HG02642 (cell line): ENCODE measurements at regions not wholly inside any gene's neighbourhood (a gene's known extent, or its start where the extent isn't known, plus 50 kb on each side); places are given as distances from the start of the nearest gene placed in this dataset.
A peak's percentile ranks its signal among the peaks of the same experiment; 100 is the strongest.

Source experiments
- ATAC-seq: cut with Tn5 transposase; IDR thresholded peaks from one replicate; pipeline ENCODE4 v1.9.1; 2021; ENCODE audit warnings: mild to moderate bottlenecking; ENCODE audit not compliant: unreplicated experiment, poor library complexity

DNA sequence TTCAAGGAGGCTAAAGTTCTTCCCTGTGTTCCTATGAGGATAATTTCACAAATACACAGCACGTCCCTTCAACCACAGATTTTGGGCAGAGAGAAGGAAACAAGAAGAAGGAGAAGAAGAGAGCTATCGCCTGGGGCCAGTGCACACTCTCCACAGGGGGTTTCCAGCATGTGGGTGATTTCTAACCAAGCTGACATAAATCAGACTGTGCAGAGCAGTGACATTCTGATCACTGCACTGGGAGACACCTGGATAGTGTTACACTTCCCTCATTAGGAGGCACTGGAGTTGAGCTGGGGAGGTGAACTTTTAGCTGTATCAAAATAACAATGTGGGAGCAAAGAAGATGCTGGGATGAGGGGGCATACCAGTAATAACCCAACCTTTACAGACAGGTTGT lies 71.8 kb upstream of the CENPW start:
- peak; percentile 93 for ATAC-seq

DNA sequence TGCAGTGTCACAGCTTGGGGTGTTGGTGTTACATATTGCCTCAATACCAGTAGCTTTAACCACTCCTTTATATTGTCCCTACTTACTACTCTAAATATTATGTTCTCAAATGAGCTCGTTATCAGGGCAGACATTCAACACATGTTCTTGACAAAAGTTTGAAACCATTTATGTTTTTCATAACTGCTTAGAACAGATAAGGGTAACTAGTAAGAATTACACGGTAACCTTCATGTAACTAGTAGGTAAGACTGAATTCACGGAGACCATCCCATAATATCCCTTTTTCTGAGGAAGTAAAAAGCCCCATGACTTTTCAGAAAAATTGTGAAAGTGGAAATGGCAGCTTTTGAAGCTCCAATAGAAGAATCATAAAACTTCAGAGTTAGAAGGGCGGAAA lies 59.6 kb upstream of the CENPW start:
- ATAC-seq, result no peak

DNA sequence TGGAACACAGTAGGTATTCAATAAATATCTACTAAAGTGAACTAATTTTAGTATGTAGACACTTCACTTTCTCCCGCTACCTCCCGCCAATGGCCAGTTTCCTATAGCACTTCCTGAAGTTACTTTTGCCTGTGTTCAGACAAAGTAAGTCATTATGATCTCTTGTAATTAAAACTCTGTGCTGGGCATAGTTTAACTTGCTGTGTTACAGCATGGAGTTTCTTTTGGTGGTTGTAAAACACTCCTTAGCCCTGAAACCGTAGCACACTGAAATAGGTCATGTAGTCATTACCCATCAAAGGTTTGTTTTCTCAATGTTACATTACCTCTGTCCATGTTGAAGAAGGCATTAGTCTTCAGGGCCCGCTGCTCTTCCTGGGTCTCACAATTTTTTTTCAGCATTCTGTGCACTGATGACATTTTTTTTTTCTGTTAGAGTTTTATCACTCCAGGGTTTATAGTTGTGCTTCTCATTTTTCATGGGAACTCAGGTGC lies 54.0 kb upstream of the CENPW start:
- ATAC-seq, result no peak
